H1 (cell line): ENCODE measurements at regions not wholly inside any gene's neighbourhood (a gene's known extent, or its start where the extent isn't known, plus 50 kb on each side); places are given as distances from the start of the nearest gene placed in this dataset.

Source experiments
- CTCF ChIA-PET: fragments of 300-600 bp; sonication (Branson Sonifier 250); formaldehyde crosslinking; loops from one replicate; lab custom pipeline; 2021; ENCODE audit not compliant: partially characterized antibody; lab: Charles Lee
- POLR2A ChIA-PET: fragments of 300-600 bp; sonication (Branson Sonifier 250); formaldehyde crosslinking; loops from one replicate; lab custom pipeline; 2021; ENCODE audit warnings: inconsistent platforms; ENCODE audit not compliant: partially characterized antibody; lab: Charles Lee
- DNase-seq, 2 experiments: peaks; one replicate each; pipeline versions ENCODE4 v3.0.0 to v3.0.0-alpha.2; 2010 to 2022; ENCODE audit warnings: low spot score in 2 of 2, low read depth in 1 of 2, mixed read lengths in 1 of 2
- FAIRE-seq: peaks from 2 replicates; lab custom pipeline; 2011; peaks lifted over from hg19 to GRCh38; lab: Jason Lieb, UNC
- H2AFZ ChIP-seq: 2 replicates; pipeline ENCODE4 v1.8.1; 2012; ENCODE audit warnings: low read length, inconsistent platforms
- H2AK5ac ChIP-seq: 2 replicates; pipeline ENCODE4 v1.6.1; 2013; ENCODE audit warnings: low read depth, low read length
- H2BK120ac ChIP-seq: replicated peaks from 2 replicates; pipeline ENCODE3; 2013; ENCODE audit warnings: low read depth, low read length, inconsistent platforms
- H2BK12ac ChIP-seq: 2 replicates; pipeline ENCODE4 v1.6.1; 2013; ENCODE audit warnings: low read depth, low read length
- H2BK15ac ChIP-seq: 2 replicates; pipeline ENCODE4 v1.6.1; 2013; ENCODE audit warnings: low read length
- H2BK20ac ChIP-seq: 2 replicates; pipeline ENCODE4 v1.6.1; 2013; ENCODE audit warnings: low read length
- H2BK5ac ChIP-seq: 2 replicates; pipeline ENCODE4 v1.6.1; 2013; ENCODE audit warnings: low read depth, low read length
- H3K14ac ChIP-seq: 2 replicates; pipeline ENCODE4 v1.6.1; 2013; ENCODE audit warnings: inconsistent platforms; ENCODE audit not compliant: insufficient read length
- H3K18ac ChIP-seq: 2 replicates; pipeline ENCODE4 v1.6.1; 2013; ENCODE audit warnings: low read length; ENCODE audit errors: extremely low read depth
- H3K23ac ChIP-seq: 2 replicates; pipeline ENCODE4 v1.6.1; 2013; ENCODE audit warnings: inconsistent platforms; ENCODE audit not compliant: insufficient read length
- H3K23me2 ChIP-seq: 2 replicates; pipeline ENCODE4 v1.6.1; 2013; ENCODE audit warnings: low read depth, low read length
- H3K27ac ChIP-seq: 2 replicates; pipeline ENCODE4 v1.6.1; 2011; ENCODE audit warnings: low read depth, low read length, inconsistent platforms
- H3K27me3 ChIP-seq, 4 experiments: replicated peaks in 1 of 4; 1 replicate in 1 of 4; 2 replicates in 3 of 4; pipeline versions ENCODE4 v1.6.1 to v1.8.1; 2011 to 2013; ENCODE audit warnings: low read length in 3 of 4, mild to moderate bottlenecking in 3 of 4, inconsistent platforms in 2 of 4, mixed read lengths in 2 of 4, moderate library complexity in 1 of 4; ENCODE audit not compliant: control insufficient read depth in 3 of 4, insufficient read depth in 3 of 4; ENCODE audit errors: extremely low read depth in 1 of 4
- H3K36me3 ChIP-seq, 4 experiments: 2 replicates each; pipeline versions ENCODE4 v1.6.1 to v1.8.1; 2011 to 2013; ENCODE audit warnings: mild to moderate bottlenecking in 4 of 4, low read length in 3 of 4, moderate library complexity in 2 of 4, control low read depth in 1 of 4, inconsistent platforms in 1 of 4; ENCODE audit not compliant: insufficient read depth in 4 of 4, control insufficient read depth in 2 of 4
- H3K4ac ChIP-seq: replicated peaks from 2 replicates; pipeline ENCODE3; 2013; ENCODE audit warnings: low read length, low read depth, mixed read lengths, inconsistent platforms; ENCODE audit not compliant: insufficient read length
- H3K4me1 ChIP-seq, 4 experiments: replicated peaks in 1 of 4; 1 replicate in 1 of 4; 2 replicates in 3 of 4; pipeline versions ENCODE4 v1.6.1 to v1.8.1; 2011 to 2013; ENCODE audit warnings: low read length in 3 of 4, inconsistent platforms in 2 of 4, mixed read lengths in 1 of 4; ENCODE audit not compliant: insufficient read depth in 4 of 4, control insufficient read depth in 3 of 4
- H3K4me2 ChIP-seq, 2 experiments: 2 replicates each; pipeline versions ENCODE4 v1.6.1 to v1.8.1; 2011 to 2013; ENCODE audit warnings: low read depth in 2 of 2, low read length in 2 of 2, control low read depth in 1 of 2, inconsistent platforms in 1 of 2, mild to moderate bottlenecking in 1 of 2; ENCODE audit not compliant: insufficient read depth in 1 of 2
- H3K4me3 ChIP-seq, 4 experiments: fragments of 200-600, 300-600 bp in 1 of 4; sonication (generic), shearing (Covaris generic), sonication (Bioruptor Twin) in 1 of 4; 2 replicates each; pipeline versions ENCODE4 v1.5.1 to v1.8.1; 2011 to 2016; ENCODE audit warnings: low read length in 4 of 4, low read depth in 3 of 4, control low read depth in 2 of 4, inconsistent platforms in 2 of 4, mild to moderate bottlenecking in 2 of 4, mixed read lengths in 1 of 4, moderate library complexity in 1 of 4; ENCODE audit not compliant: insufficient read depth in 2 of 4; ENCODE audit errors: extremely low read depth in 1 of 4
- H3K56ac ChIP-seq: replicated peaks from 2 replicates; pipeline ENCODE3; 2013; ENCODE audit warnings: low read depth, mild to moderate bottlenecking, mixed read lengths, low read length, inconsistent platforms; ENCODE audit not compliant: insufficient read length
- H3K79me1 ChIP-seq: 2 replicates; pipeline ENCODE4 v1.6.1; 2013; ENCODE audit warnings: low read depth, low read length, control low read depth
- H3K79me2 ChIP-seq, 2 experiments: 2 replicates each; pipeline versions ENCODE4 v1.6.1 to v1.8.1; 2012 to 2013; ENCODE audit warnings: low read length in 2 of 2, mild to moderate bottlenecking in 2 of 2, inconsistent platforms in 1 of 2; ENCODE audit not compliant: insufficient read depth in 2 of 2, control insufficient read depth in 1 of 2
- H3K9ac ChIP-seq, 4 experiments: replicated peaks in 1 of 4; 1 replicate in 1 of 4; 2 replicates in 3 of 4; pipeline versions ENCODE4 v1.6.1 to v1.8.1; 2011 to 2013; ENCODE audit warnings: low read depth in 3 of 4, low read length in 3 of 4, control low read depth in 2 of 4, mild to moderate bottlenecking in 2 of 4, moderate library complexity in 2 of 4, inconsistent platforms in 1 of 4; ENCODE audit errors: extremely low read depth in 1 of 4
- H3K9me3 ChIP-seq, 2 experiments: 2 replicates each; pipeline versions ENCODE4 v1.6.1 to v1.8.1; 2012 to 2013; ENCODE audit warnings: mild to moderate bottlenecking in 2 of 2, moderate library complexity in 2 of 2, control low read depth in 1 of 2, inconsistent platforms in 1 of 2, low read depth in 1 of 2, low read length in 1 of 2, mixed read lengths in 1 of 2; ENCODE audit not compliant: insufficient read depth in 2 of 2
- H4K20me1 ChIP-seq, 2 experiments: replicated peaks in 1 of 2; 2 replicates each; pipeline versions ENCODE3 to v1.8.1; 2011 to 2013; ENCODE audit warnings: inconsistent platforms in 2 of 2, low read length in 2 of 2, mild to moderate bottlenecking in 1 of 2; ENCODE audit not compliant: insufficient read depth in 2 of 2, control insufficient read depth in 1 of 2
- H4K5ac ChIP-seq: 2 replicates; pipeline ENCODE4 v1.6.1; 2013; ENCODE audit warnings: low read length, low read depth, mixed read lengths, inconsistent platforms; ENCODE audit not compliant: insufficient read length
- H4K8ac ChIP-seq: 2 replicates; pipeline ENCODE4 v1.8.0; 2013; ENCODE audit warnings: mild to moderate bottlenecking, moderate library complexity, low read length, inconsistent platforms; ENCODE audit not compliant: insufficient read depth; ENCODE audit errors: extremely low read depth
- H4K91ac ChIP-seq: replicated peaks from 2 replicates; pipeline ENCODE3; 2013; ENCODE audit warnings: low read length, mixed read lengths, inconsistent platforms; ENCODE audit not compliant: insufficient read length
- KDM4A ChIP-seq: IDR thresholded peaks from one replicate; pipeline ENCODE4 v1.7.1; 2012; ENCODE audit warnings: low read depth, mild to moderate bottlenecking, moderate library complexity, low read length, inconsistent platforms; ENCODE audit not compliant: severe bottlenecking
- RBBP5 ChIP-seq: IDR thresholded peaks from 2 replicates; pipeline ENCODE4 v1.7.1; 2012; ENCODE audit warnings: low read depth, mild to moderate bottlenecking, inconsistent platforms, low read length, moderate library complexity, borderline replicate concordance
- SAP30 ChIP-seq: fragments of 300-600 bp; sonication (generic); IDR thresholded peaks from 2 replicates; pipeline ENCODE4 v1.7.1; 2012; ENCODE audit warnings: low read length, moderate library complexity, mild to moderate bottlenecking, inconsistent platforms; ENCODE audit not compliant: insufficient read depth, insufficient replicate concordance
- WGBS, 2 experiments: shearing (Covaris generic) in 1 of 2; methylation state at CpG; one replicate each; pipeline versions ENCODE4 v1.1.6 to v1.1.7; 2013 to 2015; ENCODE audit warnings: low lambda C conversion rate in 2 of 2, mixed read lengths in 2 of 2, inconsistent platforms in 1 of 2, low coverage in 1 of 2, missing lambda C conversion rate in 1 of 2; ENCODE audit not compliant: insufficient replicate concordance in 2 of 2, insufficient coverage in 1 of 2, insufficient read length in 1 of 2; ENCODE audit errors: extremely low coverage in 1 of 2, missing lambda C conversion rate in 1 of 2; 5-methylcytosine and 5-hydroxymethylcytosine counted together

GRCh38 chr3:55331524-55331923 lies 155.6 kb downstream of the WNT5A start:
- POLR2A ChIA-PET, result no interaction called here

More at GRCh38 chr3:55331524-55331923, 155.6 kb downstream of the WNT5A start:
- no peak overlapping the region for H3K4me2 ChIP-seq
- H3K4me1 ChIP-seq, result peaks cover 0 to 3% (median 0%) of the 10 kb centered on the region in 4 experiments; a peak in 1 of 7 replicates
- H4K5ac ChIP-seq, result no peak overlapping the region
- H2BK20ac ChIP-seq, result no peak overlapping the region
- no peak overlapping the region for H3K23ac ChIP-seq
- no peak overlapping the region for H3K27ac ChIP-seq
- no peak overlapping the region for H2BK12ac ChIP-seq
- no peak overlapping the region for H2AFZ ChIP-seq
- H2AK5ac ChIP-seq, result no peak overlapping the region
- H3K9ac ChIP-seq, result no peak overlapping the region
- H4K91ac ChIP-seq, result no peak overlapping the region
- no peak for FAIRE-seq
- no peaks in the 10 kb centered on the region for H3K36me3 ChIP-seq
- H3K14ac ChIP-seq, result no peak overlapping the region
- CTCF ChIA-PET, result no interaction called here
- no peaks in the 10 kb centered on the region for H3K79me1 ChIP-seq
- H3K23me2 ChIP-seq, result peaks cover 4% of the 10 kb centered on the region; the same call in 1 of the 2 replicates
- WGBS, 2 experiments, result 100% methylated on average over 1 of the region's 2 CpGs; no CpG with 5 or more reads in 1 of the 2 experiments
- H3K4me3 ChIP-seq, result no peak overlapping the region
- no peaks in the 10 kb centered on the region for H3K79me2 ChIP-seq
- H3K56ac ChIP-seq, result no peak overlapping the region
- no peak overlapping the region for H2BK5ac ChIP-seq
- TF ChIP-seq KDM4A, result no peak
- TF ChIP-seq RBBP5, result no peak
- TF ChIP-seq SAP30, result no peak
- no peaks in the 10 kb centered on the region for H3K9me3 ChIP-seq
- no peak overlapping the region for H2BK15ac ChIP-seq
- no peaks in the 10 kb centered on the region for H4K20me1 ChIP-seq
- H2BK120ac ChIP-seq, result no peak overlapping the region
- no peak overlapping the region for H4K8ac ChIP-seq
- peaks cover 0 to 1% (median 0%) of the 10 kb centered on the region in 4 experiments; a peak in 1 of 7 replicates for H3K27me3 ChIP-seq
- no peak for DNase-seq
- H3K18ac ChIP-seq, result no peak overlapping the region
- H3K4ac ChIP-seq, result no peak overlapping the region
